HepG2 (cell line): ENCODE measurements at regions not wholly inside any gene's neighbourhood (a gene's known extent, or its start where the extent isn't known, plus 50 kb on each side); places are given as distances from the start of the nearest gene placed in this dataset.

ENCODE experiments used
- ATAC-seq: fragments of 200-7000 bp; cut with Tn5 transposase; 3 replicates; pipeline ENCODE4 v1.9.1; 2020; ENCODE audit warnings: mild to moderate bottlenecking, moderate library complexity
- BruUV-seq: library from RNA; stranded (reverse); fragments of 400-500 nt; replicated peaks from 2 replicates; lab custom pipeline; 2021; lab: Mats Ljungman, UMichigan
- CTCF ChIA-PET: fragments of 300-600 bp; formaldehyde crosslinking; extraction: SDS; loops from one replicate; lab custom pipeline; 2021; ENCODE audit warnings: low total read pairs, inconsistent platforms, low intra/inter-chr PET ratio; lab: Yijun Ruan, JAX
- POLR2A ChIA-PET: fragments of 350-600 bp; sonication (Branson Sonifier 250); formaldehyde crosslinking; loops from one replicate; lab custom pipeline; 2020; ENCODE audit warnings: antibody characterized with exemption, inconsistent platforms; lab: Yijun Ruan, JAX
- DNase-seq: peaks from one replicate; pipeline ENCODE4 v3.0.0-alpha.2; 2015; ENCODE audit warnings: low spot score
- FAIRE-seq: peaks from 3 replicates; lab custom pipeline; 2011; peaks lifted over from hg19 to GRCh38; lab: Jason Lieb, UNC
- H2AFZ ChIP-seq: one replicate; pipeline ENCODE4 v1.6.1; 2011; ENCODE audit warnings: low read length, inconsistent platforms
- H3K27ac ChIP-seq: fragments of 300-600 bp; 3 replicates; pipeline ENCODE4 v1.8.0; 2011; ENCODE audit warnings: mixed run types, mild to moderate bottlenecking, mixed read lengths, low read length, inconsistent platforms; ENCODE audit not compliant: insufficient read depth; ENCODE audit errors: extremely low read length
- H3K27me3 ChIP-seq, 2 experiments: fragments of 200-600 bp in 1 of 2; 2 replicates in 1 of 2; 3 replicates in 1 of 2; pipeline versions ENCODE4 v1.6.0 to v1.8.0; 2011; ENCODE audit warnings: low read length in 2 of 2, mild to moderate bottlenecking in 2 of 2, moderate library complexity in 2 of 2, inconsistent platforms in 1 of 2; ENCODE audit not compliant: insufficient read depth in 2 of 2, control insufficient read depth in 1 of 2
- H3K36me3 ChIP-seq, 2 experiments: fragments of 200-600 bp in 1 of 2; replicated peaks in 1 of 2; 2 replicates in 1 of 2; 3 replicates in 1 of 2; pipeline versions ENCODE4 v1.5.1 to v1.8.0; 2011; ENCODE audit warnings: low read length in 2 of 2, inconsistent platforms in 1 of 2; ENCODE audit not compliant: insufficient read depth in 2 of 2, control insufficient read depth in 1 of 2
- H3K4me1 ChIP-seq: 2 replicates; pipeline ENCODE4 v1.5.1; 2012; ENCODE audit warnings: low read length, inconsistent platforms; ENCODE audit not compliant: insufficient read depth
- H3K4me2 ChIP-seq: 2 replicates; pipeline ENCODE4 v1.6.0; 2011; ENCODE audit warnings: low read depth, low read length, inconsistent platforms
- H3K4me3 ChIP-seq, 3 experiments: fragments of 200-600 bp in 1 of 3; sonication (generic), shearing (Covaris generic) in 1 of 3; replicated peaks in 1 of 3; 2 replicates each; pipeline ENCODE4 v1.5.1; 2011 to 2016; ENCODE audit warnings: low read length in 3 of 3, inconsistent platforms in 2 of 3, low read depth in 2 of 3, mild to moderate bottlenecking in 2 of 3, control low read depth in 1 of 3, mixed read lengths in 1 of 3; ENCODE audit not compliant: insufficient read depth in 1 of 3
- H3K79me2 ChIP-seq: one replicate; pipeline ENCODE4 v1.6.1; 2011; ENCODE audit warnings: low read length, inconsistent platforms; ENCODE audit not compliant: insufficient read depth
- H3K9ac ChIP-seq: 2 replicates; pipeline ENCODE4 v1.6.0; 2011; ENCODE audit warnings: mild to moderate bottlenecking, low read depth, low read length, inconsistent platforms; ENCODE audit not compliant: insufficient read depth
- H3K9me3 ChIP-seq: 2 replicates; pipeline ENCODE4 v1.5.1; 2012; ENCODE audit warnings: mild to moderate bottlenecking, low read length
- H4K20me1 ChIP-seq: 2 replicates; pipeline ENCODE4 v1.6.0; 2011; ENCODE audit warnings: inconsistent platforms, mild to moderate bottlenecking, low read length, moderate library complexity; ENCODE audit not compliant: insufficient read depth
- KDM4B ChIP-seq: sonication (generic); formaldehyde crosslinking; IDR thresholded peaks from 2 replicates; pipeline ENCODE4 v1.4.0; 2020; ENCODE audit warnings: missing genetic modification reagents
- MYC ChIP-seq: sonication (generic); formaldehyde crosslinking; IDR thresholded peaks from 2 replicates; pipeline ENCODE4 v1.9.0; 2021; ENCODE audit warnings: missing genetic modification reagents, borderline replicate concordance
- NFKB2 ChIP-seq: sonication (generic); formaldehyde crosslinking; IDR thresholded peaks from 2 replicates; pipeline ENCODE4 v1.4.0; 2020; ENCODE audit warnings: missing genetic modification reagents, borderline replicate concordance
- NFKBIZ ChIP-seq: IDR thresholded peaks from 2 replicates; pipeline ENCODE4 v1.6.1; 2018; ENCODE audit warnings: missing genetic modification reagents, missing compliant biosample characterization
- PREB ChIP-seq: sonication (generic); formaldehyde crosslinking; IDR thresholded peaks from 2 replicates; pipeline ENCODE4 v1.4.0; 2020; ENCODE audit warnings: missing genetic modification reagents
- SIX1 ChIP-seq: sonication (generic); formaldehyde crosslinking; IDR thresholded peaks from 2 replicates; pipeline ENCODE4 v1.4.0; 2020; ENCODE audit warnings: missing genetic modification reagents, borderline replicate concordance
- STAT5B ChIP-seq: sonication (generic); formaldehyde crosslinking; IDR thresholded peaks from 2 replicates; pipeline ENCODE4 v1.4.0; 2020; ENCODE audit warnings: missing genetic modification reagents
- TGIF2 ChIP-seq: IDR thresholded peaks from 2 replicates; pipeline ENCODE4 v1.6.1; 2016; ENCODE audit warnings: control low read depth, missing compliant biosample characterization
- ZFP36L2 ChIP-seq: sonication (generic); formaldehyde crosslinking; IDR thresholded peaks from 2 replicates; pipeline ENCODE4 v1.4.0; 2020; ENCODE audit warnings: missing genetic modification reagents
- ZNF207 ChIP-seq: fragments of 450-650 bp; IDR thresholded peaks from 2 replicates; pipeline ENCODE4 v1.6.1; 2016; ENCODE audit warnings: antibody characterized with exemption, borderline replicate concordance
- ZNF230 ChIP-seq: sonication (generic); formaldehyde crosslinking; IDR thresholded peaks from 2 replicates; pipeline ENCODE4 v1.4.0; 2020; ENCODE audit warnings: mild to moderate bottlenecking, missing genetic modification reagents
- ZNF644 ChIP-seq: IDR thresholded peaks from 2 replicates; pipeline ENCODE4 v1.6.1; 2016; ENCODE audit warnings: low read depth
- ZNF687 ChIP-seq: sonication (generic); formaldehyde crosslinking; IDR thresholded peaks from 2 replicates; pipeline ENCODE4 v1.5.1; 2020; ENCODE audit warnings: mild to moderate bottlenecking, missing genetic modification reagents, moderate library complexity
- whole genome bisulfite sequencing: methylation state at CpG from one replicate; pipeline ENCODE4 v1.1.6; 2017; ENCODE audit warnings: low lambda C conversion rate; 5-methylcytosine and 5-hydroxymethylcytosine counted together
- in situ Hi-C: cut with HindIII; loops from 2 replicates; pipeline ENCODE4 v1.10.0; 2017; ENCODE audit warnings: low pct_unique_long_range_greater_than_20kb; ENCODE audit not compliant: extremely low pct_ligation_motif_present
- intact Hi-C: fragments of 100-400 bp; cut with micrococcal nuclease; formaldehyde crosslinking; loops from one replicate; pipeline ENCODE4 v1.10.0; 2022; ENCODE audit not compliant: unreplicated experiment

GRCh38 chr20:30811885-30812671 lies 445.4 kb upstream of the DEFB115 start:
- Histone ChIP-seq H3K27me3 (0 out of 5 replicates have a peak, but pooled peaks cover 0 to 2% of the 10 kb centered on the region in 2 experiments), H3K4me3 (no peak overlapping the region), H2AFZ (no peak overlapping the region), H3K79me2 (no peaks in the 10 kb centered on the region), H4K20me1 (no peaks in the 10 kb centered on the region), H3K4me1 (no peaks in the 10 kb centered on the region), H3K9ac (no peak overlapping the region), H3K27ac (no peak overlapping the region), H3K4me2 (no peak overlapping the region), H3K36me3 (no peaks in the 10 kb centered on the region), H3K9me3 (peaks cover 31% of the 10 kb centered on the region)
- BruUV-seq, result no TSS peak
- ATAC-seq, result peak; percentile 55
- no peak for FAIRE-seq
- intact Hi-C loops, result no loop called here
- WGBS, result 56% methylated on average over 34 of the region's 34 CpGs
- DNase-seq, result no peak
- POLR2A ChIA-PET, result no interaction called here
- no peak for TF ChIP-seq ZNF230
- no peak for TF ChIP-seq PREB (CRISPR knock-in tag)
- TF ChIP-seq ZNF207, result no peak
- no peak for TF ChIP-seq NFKBIZ (CRISPR knock-in tag)
- no peak for TF ChIP-seq ZNF644 (CRISPR knock-in tag)
- CTCF ChIA-PET, result no interaction called here
- in situ Hi-C loops, result no loop called here

GRCh38 chr20:30812739-30813411 lies 444.6 kb upstream of the DEFB115 start:
- BruUV-seq, result no TSS peak
- no peak for FAIRE-seq

More at GRCh38 chr20:30812739-30813411, 444.6 kb upstream of the DEFB115 start:
- Histone ChIP-seq H4K20me1 (no peaks in the 10 kb centered on the region), H3K4me3 (no peak overlapping the region), H3K9ac (no peak overlapping the region), H3K9me3 (peaks cover 31% of the 10 kb centered on the region), H3K27me3 (0 out of 5 replicates have a peak, but pooled peaks cover 0 to 2% of the 10 kb centered on the region in 2 experiments), H3K4me2 (no peak overlapping the region), H3K79me2 (no peaks in the 10 kb centered on the region), H3K27ac (no peak overlapping the region), H3K36me3 (no peaks in the 10 kb centered on the region), H3K4me1 (no peaks in the 10 kb centered on the region), H2AFZ (no peak overlapping the region)
- in situ Hi-C loops (no loop called here), intact Hi-C loops (no loop called here)
- 46% methylated on average over 27 of the region's 27 CpGs for WGBS
- CTCF ChIA-PET, result no interaction called here
- DNase-seq (no peak), ATAC-seq (no peak)
- POLR2A ChIA-PET, result no interaction called here
- TF ChIP-seq STAT5B (CRISPR knock-in tag) (no peak), NFKB2 (no peak), MYC (CRISPR knock-in tag) (no peak), ZNF687 (CRISPR knock-in tag) (no peak), ZFP36L2 (CRISPR knock-in tag) (no peak), SIX1 (CRISPR knock-in tag) (no peak), KDM4B (CRISPR knock-in tag) (no peak), TGIF2 (CRISPR knock-in tag) (no peak)
